GM10248 (cell line): ENCODE measurements at regions not wholly inside any gene's neighbourhood (a gene's known extent, or its start where the extent isn't known, plus 50 kb on each side); places are given as distances from the start of the nearest gene placed in this dataset.

ENCODE experiments used
- CTCF ChIA-PET: fragments of 300-600 bp; sonication (Branson Sonifier 250); formaldehyde crosslinking; extraction: SDS; loops from one replicate; lab custom pipeline; 2021; ENCODE audit warnings: antibody characterized with exemption; lab: Yijun Ruan, JAX
- POLR2A ChIA-PET: fragments of 350-650 bp; sonication (Branson Sonifier 250); formaldehyde crosslinking; extraction: SDS; loops from one replicate; lab custom pipeline; 2020; ENCODE audit warnings: antibody characterized with exemption; lab: Yijun Ruan, JAX
- DNase-seq: peaks from one replicate; pipeline ENCODE4 v3.0.0; 2012; ENCODE audit errors: extremely low spot score
- TF ChIP-seq, protein P1 (sequence below): IDR thresholded peaks from 2 replicates; pipeline ENCODE4 v1.5.1; 2012; ENCODE audit warnings: mild to moderate bottlenecking, low read depth; ENCODE audit errors: extremely low read depth, missing control alignments, control extremely low read depth

GRCh38 chr2:71877636-71878035 is 270.0 kb downstream of the CYP26B1 start:
- DNase-seq, result no peak
- CTCF ChIA-PET, result interaction anchor here (1.1 kb wide), 1 partner anchor 46 kb away, joined by 3 read pairs; no protein-coding TSS in a partner anchor
- POLR2A ChIA-PET, result no interaction called here
- TF ChIP-seq, protein P1, sequence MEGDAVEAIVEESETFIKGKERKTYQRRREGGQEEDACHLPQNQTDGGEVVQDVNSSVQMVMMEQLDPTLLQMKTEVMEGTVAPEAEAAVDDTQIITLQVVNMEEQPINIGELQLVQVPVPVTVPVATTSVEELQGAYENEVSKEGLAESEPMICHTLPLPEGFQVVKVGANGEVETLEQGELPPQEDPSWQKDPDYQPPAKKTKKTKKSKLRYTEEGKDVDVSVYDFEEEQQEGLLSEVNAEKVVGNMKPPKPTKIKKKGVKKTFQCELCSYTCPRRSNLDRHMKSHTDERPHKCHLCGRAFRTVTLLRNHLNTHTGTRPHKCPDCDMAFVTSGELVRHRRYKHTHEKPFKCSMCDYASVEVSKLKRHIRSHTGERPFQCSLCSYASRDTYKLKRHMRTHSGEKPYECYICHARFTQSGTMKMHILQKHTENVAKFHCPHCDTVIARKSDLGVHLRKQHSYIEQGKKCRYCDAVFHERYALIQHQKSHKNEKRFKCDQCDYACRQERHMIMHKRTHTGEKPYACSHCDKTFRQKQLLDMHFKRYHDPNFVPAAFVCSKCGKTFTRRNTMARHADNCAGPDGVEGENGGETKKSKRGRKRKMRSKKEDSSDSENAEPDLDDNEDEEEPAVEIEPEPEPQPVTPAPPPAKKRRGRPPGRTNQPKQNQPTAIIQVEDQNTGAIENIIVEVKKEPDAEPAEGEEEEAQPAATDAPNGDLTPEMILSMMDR, result no peak

GRCh38 chr2:71876542-71877451 is 270.9 kb downstream of the CYP26B1 start:
- TF ChIP-seq, protein P1, result no peak
- POLR2A ChIA-PET, result no interaction called here
- DNase-seq, result no peak
- CTCF ChIA-PET, result interaction anchor here (1.1 kb wide), 1 partner anchor 47 kb away, joined by 3 read pairs; no protein-coding TSS in a partner anchor

DNA sequence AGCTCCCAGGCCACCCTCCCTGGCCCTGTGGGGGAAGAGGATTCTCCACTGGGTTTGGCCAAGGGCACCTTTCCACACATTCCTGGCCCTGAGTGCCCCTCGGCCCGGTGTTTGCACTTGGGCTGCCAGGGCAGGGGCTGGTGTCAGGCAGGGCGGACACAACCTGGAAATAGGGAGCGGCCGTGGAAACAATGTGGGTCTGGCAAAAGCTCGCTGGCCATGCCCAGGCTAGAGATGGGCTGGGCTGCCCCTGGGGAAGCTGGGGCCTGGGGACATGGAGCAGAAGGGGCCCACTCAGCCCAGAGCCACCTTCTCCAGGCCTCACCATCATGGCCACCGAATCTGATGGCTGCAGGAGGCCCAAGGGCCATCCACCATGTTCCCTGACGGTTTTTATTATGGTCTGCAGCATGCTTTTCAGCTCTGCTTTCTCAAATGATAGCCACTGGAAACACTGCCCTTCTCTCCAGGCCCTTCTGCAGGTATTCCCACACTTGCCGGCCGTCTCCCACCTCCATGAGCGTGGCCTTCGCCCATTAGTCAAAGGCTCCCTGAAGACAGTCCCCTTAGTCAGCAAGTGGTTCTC is 275.1 kb downstream of the CYP26B1 start:
- TF ChIP-seq, protein P1, result no peak
- POLR2A ChIA-PET, result no interaction called here
- DNase-seq, result no peak
- CTCF ChIA-PET, result interaction anchor here (1.2 kb wide), 1 partner anchor 37 kb away, joined by 3 read pairs; no protein-coding TSS in a partner anchor

DNA sequence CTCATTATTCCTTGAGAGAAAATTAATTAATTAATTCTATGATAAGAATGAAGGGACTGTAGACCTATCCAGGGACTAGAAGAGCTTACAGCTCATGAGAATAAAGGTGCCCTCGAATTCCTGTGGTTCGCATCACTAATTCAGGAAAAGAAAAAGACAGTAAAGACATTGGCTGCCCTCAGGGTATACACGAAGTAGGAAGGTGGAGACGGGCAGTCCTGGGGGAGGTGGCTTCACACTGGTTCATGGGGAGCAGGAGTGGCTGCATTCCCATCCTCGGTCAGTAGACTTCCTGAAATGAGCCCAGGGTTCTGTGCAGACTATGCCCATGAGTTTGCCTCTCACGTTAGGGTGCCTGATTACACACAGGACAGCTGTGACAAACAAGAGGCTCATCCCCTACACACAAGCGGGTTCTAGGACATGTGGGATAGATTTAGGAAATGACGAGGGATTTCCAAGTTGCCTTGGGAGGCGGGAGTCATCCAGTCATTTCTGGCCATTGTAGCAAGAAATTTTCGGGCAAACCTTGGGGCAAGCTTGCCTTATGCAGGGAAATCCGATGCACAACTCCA is 282.2 kb downstream of the CYP26B1 start:
- TF ChIP-seq, protein P1, result no peak
- CTCF ChIA-PET, result no interaction called here
- DNase-seq, result no peak
- POLR2A ChIA-PET, result no interaction called here

GRCh38 chr2:71864085-71864484 is 283.6 kb downstream of the CYP26B1 start:
- CTCF ChIA-PET, result no interaction called here
- TF ChIP-seq, protein P1, result no peak
- no peak for DNase-seq
- POLR2A ChIA-PET, result no interaction called here

GRCh38 chr2:71863396-71863795 is 284.3 kb downstream of the CYP26B1 start:
- TF ChIP-seq, protein P1, result no peak
- no peak for DNase-seq
- ChIA-PET POLR2A (no interaction called here), CTCF (no interaction called here)
